GM19395 (cell line): ENCODE measurements at regions not wholly inside any gene's neighbourhood (a gene's known extent, or its start where the extent isn't known, plus 50 kb on each side); places are given as distances from the start of the nearest gene placed in this dataset.

Source experiments
- ATAC-seq: cut with Tn5 transposase; IDR thresholded peaks from one replicate; pipeline ENCODE4 v1.9.1; 2021; ENCODE audit warnings: mild to moderate bottlenecking, moderate library complexity; ENCODE audit not compliant: unreplicated experiment

DNA sequence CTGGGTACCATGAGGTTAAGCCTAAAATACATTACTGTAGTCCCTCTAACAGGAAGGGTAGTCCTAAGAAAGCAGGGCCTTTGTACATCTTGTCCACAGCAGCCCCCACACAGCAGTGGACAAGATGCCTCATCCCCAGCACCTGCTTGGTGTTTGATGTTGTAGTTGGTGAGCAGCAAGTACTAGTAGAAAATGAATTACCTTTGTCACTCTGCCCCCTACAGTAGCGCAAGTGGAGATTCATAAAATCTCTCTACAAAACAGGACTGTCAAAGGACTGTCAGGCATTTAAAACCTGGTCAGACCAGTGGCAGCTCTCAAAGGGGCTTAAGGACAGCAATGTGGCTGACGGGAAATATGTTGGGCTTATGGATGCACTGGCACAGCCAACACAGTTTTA, 122.5 kb downstream of the TMEM174 start:
- ATAC-seq, result no peak

GRCh38 chr5:73292816-73293459, 119.9 kb downstream of the TMEM174 start:
- no peak for ATAC-seq

DNA sequence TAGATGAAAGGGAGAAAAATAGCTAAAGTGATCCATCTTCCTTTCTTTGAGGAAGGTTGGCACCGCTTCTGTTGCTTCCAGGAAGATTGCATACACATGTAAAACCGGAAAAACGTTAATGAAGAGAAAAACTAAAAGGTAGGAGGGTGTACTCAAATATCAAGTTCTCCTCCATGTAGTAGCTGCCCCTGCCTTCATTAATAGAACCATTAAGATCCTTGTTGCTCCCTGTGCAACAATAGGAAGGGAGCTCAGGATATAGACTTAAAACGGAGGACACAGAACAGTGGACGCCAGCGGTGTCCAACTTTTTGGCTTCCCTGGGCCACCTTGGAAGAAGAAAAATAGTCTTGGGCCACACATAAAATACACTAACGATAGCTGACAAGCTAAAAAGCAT, 118.9 kb downstream of the TMEM174 start:
- ATAC-seq, result no peak

DNA sequence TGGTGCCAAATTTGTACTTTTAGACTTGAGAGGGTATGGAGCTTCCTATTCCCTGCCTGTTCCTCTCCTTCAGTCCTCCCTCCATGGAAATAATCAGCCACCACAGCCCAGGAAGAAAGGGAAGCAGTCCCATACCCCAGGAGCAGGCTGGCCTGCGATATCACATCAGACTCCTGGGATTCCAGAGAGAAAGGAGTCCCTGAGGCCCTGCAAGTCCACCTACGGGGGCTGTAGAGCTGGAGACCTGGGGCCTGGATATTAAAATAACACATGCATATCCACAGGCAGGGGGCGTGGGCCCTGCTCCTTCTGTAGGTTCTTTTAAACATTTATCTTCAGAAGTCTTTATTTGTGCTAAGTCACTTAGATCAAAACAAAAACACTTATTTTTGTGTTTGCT, 117.2 kb downstream of the TMEM174 start:
- no peak for ATAC-seq

DNA sequence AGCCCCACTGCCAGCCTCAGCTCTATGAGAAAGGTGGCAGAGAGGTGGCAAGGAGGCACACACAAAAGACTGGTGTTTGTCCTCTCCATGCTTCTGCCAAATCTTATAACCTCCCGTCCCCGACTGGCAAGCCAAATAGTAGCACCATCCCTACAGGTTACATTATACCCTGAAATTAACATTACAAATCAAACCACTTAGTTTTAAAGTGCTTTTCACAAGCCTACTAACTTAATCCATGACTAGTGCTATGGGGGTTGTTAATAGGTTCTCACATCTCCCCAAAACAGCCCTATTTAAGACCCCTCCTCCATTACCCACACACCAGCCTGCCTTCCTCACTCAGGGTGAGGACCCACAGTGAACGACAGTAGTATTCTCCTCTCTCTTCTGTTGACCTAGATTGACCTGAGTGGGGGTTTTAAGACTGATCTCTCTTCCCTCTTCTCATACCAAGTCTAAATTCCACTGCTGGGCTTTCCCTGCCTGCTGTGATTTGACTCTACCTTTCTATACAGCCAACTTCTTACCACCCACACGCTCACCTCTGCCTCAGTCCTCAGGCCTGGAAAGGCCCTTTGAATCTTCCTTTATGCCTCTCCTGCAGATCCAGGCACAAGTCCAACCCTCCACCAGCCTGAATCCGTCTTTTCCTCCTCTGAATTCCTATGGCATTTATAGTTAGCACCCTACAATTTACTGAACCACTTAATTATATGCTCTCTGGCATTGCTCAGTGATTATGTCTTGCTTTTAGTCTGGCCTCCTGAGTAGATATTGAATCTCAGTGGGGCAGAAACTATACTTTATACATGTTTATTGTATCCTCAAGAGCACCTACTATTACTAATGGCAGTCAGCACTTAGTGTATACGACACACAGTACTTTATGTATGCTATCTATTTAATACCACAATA, 116.1 kb downstream of the TMEM174 start:
- ATAC-seq, result no peak

DNA sequence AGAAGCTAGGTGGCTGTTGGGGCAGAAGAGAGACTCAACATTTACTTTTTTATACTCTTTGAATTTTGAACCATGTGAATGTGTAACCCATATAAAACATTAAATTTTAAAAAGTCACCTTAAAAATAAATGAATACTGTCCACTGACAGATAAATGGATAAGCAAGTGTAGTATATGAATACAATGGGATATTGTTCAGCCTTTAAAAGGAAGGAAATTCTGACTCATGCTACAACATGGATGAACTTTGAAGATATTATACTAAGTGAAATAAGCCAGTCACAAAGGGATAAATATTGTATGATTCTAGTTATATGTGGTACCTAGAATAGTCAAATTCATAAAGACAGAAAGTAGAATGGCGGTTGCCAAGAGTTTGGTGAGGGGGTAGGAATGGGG, 113.9 kb downstream of the TMEM174 start:
- ATAC-seq, result no peak

GRCh38 chr5:73284985-73285384, 112.0 kb downstream of the TMEM174 start:
- no peak for ATAC-seq

DNA sequence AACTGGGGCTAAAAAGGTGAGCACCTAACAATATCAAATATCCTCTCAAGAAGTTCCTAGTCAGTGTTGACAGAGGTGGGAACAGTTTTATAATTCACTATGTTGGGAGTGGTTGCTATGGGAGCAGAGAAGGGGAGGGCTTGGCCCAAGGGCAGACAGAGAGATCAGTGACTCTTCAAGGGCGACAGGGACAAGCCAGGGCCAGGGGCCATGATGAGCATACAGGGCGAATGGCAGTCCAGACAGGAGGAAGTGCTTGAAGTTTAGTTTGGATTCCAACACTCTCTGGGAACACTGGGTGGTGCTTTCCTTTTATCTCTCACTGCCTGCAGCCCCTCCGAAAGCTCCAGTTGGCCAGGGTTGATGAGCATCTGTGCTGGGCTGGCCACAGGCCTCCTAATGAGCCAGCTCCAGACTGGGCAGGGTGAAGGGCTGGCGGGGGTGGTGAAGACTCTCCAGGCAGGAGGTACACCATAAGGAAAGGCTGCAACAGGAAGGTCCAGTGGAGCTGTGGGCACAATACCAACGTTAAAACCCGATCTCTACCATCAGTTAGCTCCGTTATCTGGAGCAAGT, 111.3 kb downstream of the TMEM174 start:
- ATAC-seq, result no peak

DNA sequence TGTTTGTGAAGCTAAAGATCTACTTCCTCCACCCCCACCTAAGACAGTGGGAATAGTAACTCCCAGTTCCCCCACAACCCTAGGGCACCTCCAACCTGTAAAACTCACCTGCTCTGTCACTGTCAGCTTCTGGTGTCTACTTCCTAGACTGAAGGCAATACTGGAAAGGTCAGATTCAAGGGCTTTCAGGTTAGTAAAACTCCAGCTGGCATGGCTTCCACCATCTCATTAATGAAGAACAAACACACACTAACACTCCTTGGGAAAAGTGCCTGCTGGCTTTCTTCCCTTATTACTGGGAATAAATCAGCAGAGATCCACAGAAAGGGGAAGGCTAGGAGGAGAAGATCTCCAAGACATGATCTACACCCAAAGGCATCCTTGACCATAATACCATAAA, 109.9 kb downstream of the TMEM174 start:
- no peak for ATAC-seq

GRCh38 chr5:73282383-73282782, 109.4 kb downstream of the TMEM174 start:
- ATAC-seq, result no peak

DNA sequence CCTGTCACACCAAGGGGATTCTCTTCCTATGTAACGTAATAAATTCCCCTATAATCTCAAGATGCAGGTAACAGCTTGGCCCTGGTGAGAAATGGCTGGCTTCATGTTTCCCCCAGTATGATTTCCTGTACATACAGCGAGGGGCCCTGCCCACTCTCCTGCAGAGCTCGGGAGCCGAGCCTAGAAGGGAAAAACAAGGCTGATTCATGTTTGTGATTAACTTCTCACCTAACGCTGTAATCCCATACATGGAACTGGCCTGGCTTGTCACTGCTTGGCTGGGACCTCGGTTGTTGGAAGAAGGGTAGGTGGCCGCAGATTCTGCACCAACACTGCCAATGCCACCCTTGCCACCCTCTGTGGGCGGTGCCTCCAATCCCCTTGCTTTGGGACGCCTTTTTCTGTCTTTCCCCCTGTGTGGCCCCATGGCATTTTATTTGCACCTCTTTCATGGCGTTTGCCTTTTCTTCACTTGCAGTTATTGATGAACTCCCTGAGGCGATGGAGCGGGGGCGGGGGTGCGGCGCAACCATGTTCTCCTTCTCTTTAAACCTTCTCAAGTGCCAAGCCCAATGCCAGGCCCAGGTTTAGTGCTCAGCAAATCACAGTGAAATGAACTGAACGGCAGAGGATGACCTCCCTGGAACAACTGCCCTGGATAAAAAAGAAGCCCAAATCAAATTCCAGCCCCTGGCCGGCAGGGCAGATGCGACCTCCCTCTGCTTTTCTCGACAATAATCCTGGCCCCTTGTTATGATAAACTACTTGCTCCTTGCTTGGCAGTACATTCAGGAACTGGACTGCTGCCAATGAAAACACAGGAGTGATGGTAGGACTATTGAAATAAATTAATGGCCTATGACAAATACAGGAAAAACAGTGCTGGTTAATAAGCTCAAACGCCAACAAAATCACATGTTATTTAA, 108.1 kb downstream of the TMEM174 start:
- ATAC-seq, result no peak

DNA sequence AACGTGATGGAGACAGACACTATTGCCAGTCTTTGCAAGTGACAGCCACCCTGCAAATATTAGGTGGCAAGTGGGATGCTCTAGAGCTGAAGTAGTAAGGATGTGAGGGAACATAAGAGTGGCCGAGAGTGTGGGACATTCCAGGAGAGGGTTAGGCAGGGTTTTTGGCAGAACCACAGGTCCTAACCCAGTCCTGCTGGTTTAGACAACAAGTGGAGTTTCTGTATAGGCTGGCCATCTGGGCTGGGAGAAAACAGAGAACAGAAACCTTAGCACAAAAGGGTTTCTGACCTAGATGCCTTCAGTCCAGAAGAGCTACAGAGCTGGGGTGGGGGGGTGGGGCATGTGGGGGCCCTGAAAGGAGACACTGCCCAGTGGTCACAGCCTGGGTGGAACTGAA, 107.4 kb downstream of the TMEM174 start:
- no peak for ATAC-seq

- no peak for ATAC-seq
These were observed 106.8 kb downstream of the TMEM174 start for GRCh38 chr5:73279805-73280204.

- no peak for ATAC-seq
These were observed 105.7 kb downstream of the TMEM174 start for GRCh38 chr5:73278693-73279092.

GRCh38 chr5:73274881-73275663, 102.1 kb downstream of the TMEM174 start:
- no peak for ATAC-seq

DNA sequence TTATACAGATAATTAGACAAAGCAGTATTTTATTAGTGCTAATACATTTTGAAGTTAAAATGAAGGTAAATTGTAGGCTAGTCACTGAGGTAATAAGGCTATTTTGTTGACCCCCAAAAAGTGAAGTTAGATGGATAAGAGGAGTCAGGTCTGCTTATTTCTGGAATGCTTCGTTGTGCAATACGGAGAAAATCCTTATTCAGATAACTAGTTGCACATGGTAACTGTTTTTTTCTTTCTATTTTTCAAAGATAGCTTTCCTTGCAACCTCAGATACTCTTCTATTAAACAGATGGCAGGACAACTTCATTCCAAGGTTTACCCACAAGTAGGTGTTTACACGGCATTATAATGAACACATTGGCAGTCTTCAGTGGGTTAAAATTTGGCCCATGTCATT, 101.1 kb downstream of the TMEM174 start:
- no peak for ATAC-seq

DNA sequence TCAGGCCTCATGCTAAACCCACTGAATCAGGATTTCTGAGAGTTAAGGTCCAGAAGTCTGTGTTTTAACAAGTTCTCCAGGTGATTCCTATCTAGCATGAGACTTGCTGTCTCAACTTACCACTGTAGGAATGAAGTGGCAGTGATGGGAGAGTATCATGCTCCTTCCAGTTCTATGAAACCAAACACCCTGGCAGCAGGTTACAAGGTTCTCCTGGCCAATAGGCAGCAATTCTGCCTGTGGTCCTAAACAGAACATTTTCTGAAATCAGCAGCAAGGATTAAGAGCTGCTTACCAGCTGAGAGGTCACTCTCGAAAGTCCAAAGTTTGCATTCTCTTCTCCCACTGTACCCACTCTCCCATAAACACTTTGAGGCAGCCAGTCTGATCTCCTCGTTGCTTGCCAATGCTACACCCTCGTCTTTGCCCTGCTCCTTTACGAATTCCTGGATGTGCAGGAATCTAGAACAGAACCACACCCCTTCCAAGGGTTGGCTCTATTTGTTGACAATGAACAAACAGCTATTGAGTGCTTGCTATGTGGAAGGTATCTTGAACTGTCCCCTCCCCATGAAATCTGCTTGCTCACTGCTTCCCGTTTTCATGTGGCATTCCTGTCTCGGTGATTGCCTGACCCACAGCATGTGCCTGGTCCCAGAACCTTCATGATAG, 100.5 kb downstream of the TMEM174 start:
- no peak for ATAC-seq

DNA sequence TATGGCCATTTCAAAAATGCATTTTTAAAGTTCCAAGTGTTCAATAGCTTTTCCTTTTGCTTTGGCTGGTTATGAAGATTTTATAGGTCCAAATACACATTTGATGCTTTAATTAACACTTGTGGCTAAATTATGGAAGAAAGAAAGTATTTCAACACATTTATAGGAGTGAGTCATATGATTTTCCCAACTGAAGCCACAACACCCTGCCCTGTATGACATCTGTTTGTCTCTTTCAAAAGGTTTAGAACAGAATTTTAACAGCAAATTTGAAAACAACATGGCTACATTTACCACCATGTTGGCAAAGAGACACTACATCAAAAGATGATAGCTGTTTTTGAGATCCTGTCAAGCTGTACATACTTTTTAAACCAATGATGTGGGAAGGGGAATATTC, 99.4 kb downstream of the TMEM174 start:
- no peak for ATAC-seq

- ATAC-seq, result no peak
These were observed 95.8 kb downstream of the TMEM174 start for GRCh38 chr5:73268826-73269225.
